ENCODE measurements at regions not wholly inside any gene's neighbourhood (a gene's known extent, or its start where the extent isn't known, plus 50 kb on each side); places are given as distances from the start of the nearest gene placed in this dataset.
"Not testable (repeated sequence)": the region's sequence is repeated elsewhere in the genome, so short reads cannot be mapped to it uniquely, and the experiment has no call there.

DNA sequence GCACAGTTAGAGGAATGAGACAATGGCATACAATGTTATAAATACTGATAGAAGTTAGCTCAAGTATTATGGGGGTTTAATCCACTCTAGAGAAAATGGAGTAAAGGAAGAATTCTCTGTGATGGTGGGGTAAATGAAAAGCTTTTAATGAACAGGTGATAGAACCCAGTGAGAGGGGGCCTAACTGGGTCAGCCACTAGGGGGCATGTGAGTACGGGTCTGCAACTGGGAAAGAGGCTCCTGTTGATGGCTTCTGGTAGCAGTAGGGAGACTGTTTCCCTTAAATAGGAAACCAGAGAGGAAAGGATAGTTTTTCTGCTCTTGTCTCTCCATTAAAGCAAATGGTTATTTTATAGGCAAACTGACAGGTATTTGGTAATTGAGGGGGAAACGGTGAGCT is 132.8 kb upstream of the GPR101 start:
- no peaks in the 10 kb centered on the region for H3K4me1 ChIP-seq (ENCODE audit: insufficient read depth, low read length)
- no peak overlapping the region for H3K27ac ChIP-seq (ENCODE audit: low read depth, low read length)
- H3K27me3 ChIP-seq (ENCODE audit: insufficient read depth, low read length): no peaks in the 10 kb centered on the region
- DNase-seq (ENCODE audit: insufficient read length, low spot score, missing footprints): no peak
- no peak overlapping the region for H3K4me2 ChIP-seq (ENCODE audit: insufficient read depth, low read length)
- no peaks in the 10 kb centered on the region for H4K20me1 ChIP-seq (ENCODE audit: insufficient read depth, low read length)
- no peaks in the 10 kb centered on the region for H3K79me2 ChIP-seq (ENCODE audit: insufficient read depth, low read length)
- no peaks in the 10 kb centered on the region for H3K9me3 ChIP-seq (ENCODE audit: low read depth, low read length)
- no peak overlapping the region for H2AFZ ChIP-seq (ENCODE audit: low read length)
- TF ChIP-seq, protein P1, sequence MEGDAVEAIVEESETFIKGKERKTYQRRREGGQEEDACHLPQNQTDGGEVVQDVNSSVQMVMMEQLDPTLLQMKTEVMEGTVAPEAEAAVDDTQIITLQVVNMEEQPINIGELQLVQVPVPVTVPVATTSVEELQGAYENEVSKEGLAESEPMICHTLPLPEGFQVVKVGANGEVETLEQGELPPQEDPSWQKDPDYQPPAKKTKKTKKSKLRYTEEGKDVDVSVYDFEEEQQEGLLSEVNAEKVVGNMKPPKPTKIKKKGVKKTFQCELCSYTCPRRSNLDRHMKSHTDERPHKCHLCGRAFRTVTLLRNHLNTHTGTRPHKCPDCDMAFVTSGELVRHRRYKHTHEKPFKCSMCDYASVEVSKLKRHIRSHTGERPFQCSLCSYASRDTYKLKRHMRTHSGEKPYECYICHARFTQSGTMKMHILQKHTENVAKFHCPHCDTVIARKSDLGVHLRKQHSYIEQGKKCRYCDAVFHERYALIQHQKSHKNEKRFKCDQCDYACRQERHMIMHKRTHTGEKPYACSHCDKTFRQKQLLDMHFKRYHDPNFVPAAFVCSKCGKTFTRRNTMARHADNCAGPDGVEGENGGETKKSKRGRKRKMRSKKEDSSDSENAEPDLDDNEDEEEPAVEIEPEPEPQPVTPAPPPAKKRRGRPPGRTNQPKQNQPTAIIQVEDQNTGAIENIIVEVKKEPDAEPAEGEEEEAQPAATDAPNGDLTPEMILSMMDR (IDR thresholded peaks at IDR 0.05; ENCODE audit: extremely low read depth, low read depth, low read length): no peak
- H3K36me3 ChIP-seq (ENCODE audit: insufficient read depth, low read length): no peaks in the 10 kb centered on the region
- no peak overlapping the region for H3K4me3 ChIP-seq (ENCODE audit: insufficient read depth, low read length)

DNA sequence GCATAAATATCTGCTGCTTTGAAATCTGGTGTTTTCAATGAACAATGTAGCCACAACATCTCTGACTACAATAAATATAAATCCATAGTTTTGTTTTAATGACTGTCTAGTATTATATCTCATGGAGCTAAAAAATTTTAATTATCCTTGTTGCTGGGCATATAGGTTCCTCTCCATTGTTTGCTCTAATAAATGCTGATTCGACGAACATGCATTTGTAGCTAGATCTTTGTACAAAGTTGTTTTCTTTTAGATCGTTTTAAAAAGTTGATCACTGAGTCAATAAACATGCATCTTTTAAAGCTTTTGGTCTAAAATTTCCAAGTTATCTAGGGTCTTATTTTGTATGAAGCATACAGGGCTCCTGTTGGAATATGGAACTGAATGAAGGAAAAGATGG is 130.5 kb upstream of the GPR101 start:
- Histone ChIP-seq H3K4me3 (ENCODE audit: insufficient read depth, low read length) (no peak overlapping the region), H2AFZ (ENCODE audit: low read length) (no peak overlapping the region), H3K36me3 (ENCODE audit: insufficient read depth, low read length) (no peaks in the 10 kb centered on the region), H3K4me2 (ENCODE audit: insufficient read depth, low read length) (no peak overlapping the region), H3K79me2 (ENCODE audit: insufficient read depth, low read length) (no peaks in the 10 kb centered on the region), H3K4me1 (ENCODE audit: insufficient read depth, low read length) (no peaks in the 10 kb centered on the region), H3K27ac (ENCODE audit: low read depth, low read length) (no peak overlapping the region), H4K20me1 (ENCODE audit: insufficient read depth, low read length) (no peaks in the 10 kb centered on the region), H3K9me3 (ENCODE audit: low read depth, low read length) (no peaks in the 10 kb centered on the region), H3K27me3 (ENCODE audit: insufficient read depth, low read length) (no peaks in the 10 kb centered on the region)
- TF ChIP-seq, protein P1 (IDR thresholded peaks at IDR 0.05; ENCODE audit: extremely low read depth, low read depth, low read length): no peak
- no peak for DNase-seq (ENCODE audit: insufficient read length, low spot score, missing footprints)

DNA sequence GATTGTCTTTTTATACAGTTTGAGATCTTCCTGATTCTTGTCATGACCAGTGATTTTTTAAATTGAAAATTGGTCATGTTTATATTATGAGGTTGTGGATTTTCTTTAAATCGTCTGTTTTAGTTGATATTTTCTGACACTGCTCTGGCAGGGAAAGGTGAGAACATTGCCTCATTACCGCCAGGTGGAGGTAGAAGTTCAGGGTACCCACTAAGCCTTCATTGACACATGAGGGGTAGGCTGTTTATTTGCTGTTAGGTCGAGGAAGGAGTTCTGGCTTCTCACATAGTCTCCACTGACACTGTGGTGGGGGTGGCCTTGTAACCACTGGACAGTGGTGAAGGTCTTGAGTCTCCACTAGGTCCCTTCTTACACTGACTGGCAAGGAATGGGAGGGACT is 117.6 kb upstream of the GPR101 start:
- Histone ChIP-seq H3K4me3 (ENCODE audit: insufficient read depth, low read length) (no peak overlapping the region), H4K20me1 (ENCODE audit: insufficient read depth, low read length) (no peaks in the 10 kb centered on the region), H2AFZ (ENCODE audit: low read length) (no peak overlapping the region), H3K4me2 (ENCODE audit: insufficient read depth, low read length) (no peak overlapping the region), H3K27me3 (ENCODE audit: insufficient read depth, low read length) (no peaks in the 10 kb centered on the region), H3K27ac (ENCODE audit: low read depth, low read length) (no peak overlapping the region), H3K9me3 (ENCODE audit: low read depth, low read length) (no peaks in the 10 kb centered on the region), H3K79me2 (ENCODE audit: insufficient read depth, low read length) (no peaks in the 10 kb centered on the region), H3K4me1 (ENCODE audit: insufficient read depth, low read length) (no peaks in the 10 kb centered on the region), H3K36me3 (ENCODE audit: insufficient read depth, low read length) (no peaks in the 10 kb centered on the region)
- TF ChIP-seq, protein P1 (IDR thresholded peaks at IDR 0.05; ENCODE audit: extremely low read depth, low read depth, low read length): no peak
- no peak for DNase-seq (ENCODE audit: insufficient read length, low spot score, missing footprints)

DNA sequence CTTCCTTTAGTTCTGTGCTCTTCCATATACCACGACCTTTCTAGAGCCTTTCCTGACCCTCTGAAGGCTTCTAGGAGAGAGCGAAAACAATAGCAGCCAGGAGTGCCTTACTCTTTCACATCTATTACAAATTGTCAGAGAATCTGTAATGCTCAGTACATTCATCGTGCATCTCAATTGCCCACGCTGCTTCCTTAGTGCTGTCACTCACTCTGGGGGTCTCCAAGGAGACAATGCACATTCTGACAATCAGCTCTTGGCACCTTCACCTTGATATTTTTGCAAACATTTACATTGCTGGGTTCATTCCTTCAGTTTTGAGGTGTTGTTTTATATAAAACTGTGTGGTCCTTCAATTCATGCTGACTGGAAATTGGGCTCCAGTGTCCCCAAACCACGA is 110.1 kb upstream of the GPR101 start:
- no peaks in the 10 kb centered on the region for H4K20me1 ChIP-seq (ENCODE audit: insufficient read depth, low read length)
- no peaks in the 10 kb centered on the region for H3K9me3 ChIP-seq (ENCODE audit: low read depth, low read length)
- H3K36me3 ChIP-seq (ENCODE audit: insufficient read depth, low read length): no peaks in the 10 kb centered on the region
- no peak overlapping the region for H3K4me3 ChIP-seq (ENCODE audit: insufficient read depth, low read length)
- H3K27ac ChIP-seq (ENCODE audit: low read depth, low read length): no peak overlapping the region
- no peaks in the 10 kb centered on the region for H3K4me1 ChIP-seq (ENCODE audit: insufficient read depth, low read length)
- H3K27me3 ChIP-seq (ENCODE audit: insufficient read depth, low read length): no peaks in the 10 kb centered on the region
- H3K4me2 ChIP-seq (ENCODE audit: insufficient read depth, low read length): no peak overlapping the region
- H3K79me2 ChIP-seq (ENCODE audit: insufficient read depth, low read length): no peaks in the 10 kb centered on the region
- no peak for DNase-seq (ENCODE audit: insufficient read length, low spot score, missing footprints)
- TF ChIP-seq, protein P1 (IDR thresholded peaks at IDR 0.05; ENCODE audit: extremely low read depth, low read depth, low read length): no peak
- no peak overlapping the region for H2AFZ ChIP-seq (ENCODE audit: low read length)

DNA sequence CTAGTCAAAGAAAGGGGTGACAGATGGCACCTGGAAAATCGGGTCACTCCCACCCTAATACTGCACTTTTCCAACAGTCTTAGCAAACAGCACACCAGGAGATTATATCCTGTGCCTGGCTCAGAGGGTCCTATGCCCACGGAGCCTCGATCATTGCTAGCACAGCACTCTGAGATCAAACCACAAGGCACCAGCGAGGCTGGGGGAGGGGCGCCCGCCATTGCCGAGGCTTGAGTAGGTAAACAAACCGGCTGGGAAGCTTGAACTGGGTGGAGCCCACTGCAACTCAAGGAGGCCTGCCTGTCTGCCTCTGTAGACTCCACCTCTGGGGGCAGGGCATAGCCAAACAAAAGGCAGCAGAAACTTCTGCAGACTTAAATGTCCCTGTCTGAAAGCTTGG is 88.9 kb upstream of the GPR101 start:
- not testable (repeated sequence) for H3K4me1 ChIP-seq (ENCODE audit: insufficient read depth, low read length); H2AFZ ChIP-seq (ENCODE audit: low read length); H3K27me3 ChIP-seq (ENCODE audit: insufficient read depth, low read length); H4K20me1 ChIP-seq (ENCODE audit: insufficient read depth, low read length); H3K4me2 ChIP-seq (ENCODE audit: insufficient read depth, low read length); H3K36me3 ChIP-seq (ENCODE audit: insufficient read depth, low read length); H3K4me3 ChIP-seq (ENCODE audit: insufficient read depth, low read length); H3K9me3 ChIP-seq (ENCODE audit: low read depth, low read length); DNase-seq (ENCODE audit: insufficient read length, low spot score, missing footprints); H3K27ac ChIP-seq (ENCODE audit: low read depth, low read length); H3K79me2 ChIP-seq (ENCODE audit: insufficient read depth, low read length)

Measured in osteoblast (primary cell).